B cell (primary cell): ENCODE measurements at regions not wholly inside any gene's neighbourhood (a gene's known extent, or its start where the extent isn't known, plus 50 kb on each side); places are given as distances from the start of the nearest gene placed in this dataset.

ENCODE experiments used
- EZH2 ChIP-seq: IDR thresholded peaks from 2 replicates; pipeline ENCODE4 v1.6.1; 2012; ENCODE audit warnings: borderline replicate concordance, low read depth, mild to moderate bottlenecking, moderate library complexity, low read length; ENCODE audit not compliant: insufficient read depth, poor library complexity, severe bottlenecking
- TF ChIP-seq, protein P1 (sequence below): fragments of 200-600 bp; IDR thresholded peaks from one replicate; pipeline ENCODE4 v1.8.0; 2022; ENCODE audit warnings: antibody characterized with exemption, mild to moderate bottlenecking

DNA sequence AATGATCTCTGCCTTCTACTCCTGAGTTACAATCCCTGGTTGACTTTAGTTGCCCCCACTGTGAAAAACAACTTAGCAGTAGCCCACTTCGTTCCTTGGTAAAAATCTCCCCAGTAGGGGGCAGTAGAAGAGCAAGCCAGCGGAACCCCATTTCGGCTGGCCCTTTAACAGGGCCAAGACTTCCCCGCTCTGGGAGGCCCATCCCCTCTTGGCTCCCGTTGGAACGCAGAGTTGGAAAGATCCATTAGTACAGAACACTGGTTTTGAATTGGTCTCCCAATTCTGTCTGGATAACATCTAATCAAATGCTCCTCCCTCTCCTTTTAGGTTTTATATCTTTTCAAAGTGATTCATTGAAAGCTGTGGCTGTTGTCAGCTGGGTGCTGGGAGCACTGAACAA is 1133.3 kb downstream of the BCL11B start:
- TF ChIP-seq, protein P1, sequence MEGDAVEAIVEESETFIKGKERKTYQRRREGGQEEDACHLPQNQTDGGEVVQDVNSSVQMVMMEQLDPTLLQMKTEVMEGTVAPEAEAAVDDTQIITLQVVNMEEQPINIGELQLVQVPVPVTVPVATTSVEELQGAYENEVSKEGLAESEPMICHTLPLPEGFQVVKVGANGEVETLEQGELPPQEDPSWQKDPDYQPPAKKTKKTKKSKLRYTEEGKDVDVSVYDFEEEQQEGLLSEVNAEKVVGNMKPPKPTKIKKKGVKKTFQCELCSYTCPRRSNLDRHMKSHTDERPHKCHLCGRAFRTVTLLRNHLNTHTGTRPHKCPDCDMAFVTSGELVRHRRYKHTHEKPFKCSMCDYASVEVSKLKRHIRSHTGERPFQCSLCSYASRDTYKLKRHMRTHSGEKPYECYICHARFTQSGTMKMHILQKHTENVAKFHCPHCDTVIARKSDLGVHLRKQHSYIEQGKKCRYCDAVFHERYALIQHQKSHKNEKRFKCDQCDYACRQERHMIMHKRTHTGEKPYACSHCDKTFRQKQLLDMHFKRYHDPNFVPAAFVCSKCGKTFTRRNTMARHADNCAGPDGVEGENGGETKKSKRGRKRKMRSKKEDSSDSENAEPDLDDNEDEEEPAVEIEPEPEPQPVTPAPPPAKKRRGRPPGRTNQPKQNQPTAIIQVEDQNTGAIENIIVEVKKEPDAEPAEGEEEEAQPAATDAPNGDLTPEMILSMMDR = no peak
- TF ChIP-seq EZH2 = no peak
